ENCODE measurements at regions not wholly inside any gene's neighbourhood (a gene's known extent, or its start where the extent isn't known, plus 50 kb on each side); places are given as distances from the start of the nearest gene placed in this dataset.

- no peak overlapping the region for H3K27ac ChIP-seq
- H3K4me3 ChIP-seq: no peak overlapping the region
- intact Hi-C loops (cut with DNase I): no loop called here
- DNase-seq: no peak
- no peaks in the 10 kb centered on the region for H3K36me3 ChIP-seq (ENCODE audit: insufficient read depth in 1 of 2, low read depth in 1 of 2)
- no peak for TF ChIP-seq CTCF (IDR thresholded peaks at IDR 0.05)
- 30 to 38% (median 38%) methylated on average over 6 of the region's 6 CpGs for WGBS, 3 donors
- H3K27me3 ChIP-seq (ENCODE audit: insufficient read depth in 3 of 3, low read length in 2 of 3): no peaks in the 10 kb centered on the region
- ATAC-seq: no peak
- H3K9me3 ChIP-seq: no peaks in the 10 kb centered on the region
- H3K4me1 ChIP-seq: no peaks in the 10 kb centered on the region
Measured at GRCh38 chr2:48131539-48132270, 182.8 kb upstream of the FOXN2 start.

GRCh38 chr2:48132271-48132625 lies 182.2 kb upstream of the FOXN2 start:
- no peak overlapping the region for H3K27ac ChIP-seq

GRCh38 chr2:48134704-48135103 lies 179.8 kb upstream of the FOXN2 start:
- WGBS, 3 donors: 97 to 98% (median 97%) methylated on average over 1 of the region's 1 CpG
- no peak for DNase-seq
- H3K9me3 ChIP-seq: no peaks in the 10 kb centered on the region
- intact Hi-C loops (cut with DNase I): no loop called here
- no peaks in the 10 kb centered on the region for H3K36me3 ChIP-seq (ENCODE audit: insufficient read depth in 1 of 2, low read depth in 1 of 2)
- H3K4me1 ChIP-seq: no peaks in the 10 kb centered on the region
- H3K27ac ChIP-seq: no peak overlapping the region
- no peak for TF ChIP-seq CTCF (IDR thresholded peaks at IDR 0.05)
- H3K4me3 ChIP-seq: no peak overlapping the region
- no peak for ATAC-seq
- no peaks in the 10 kb centered on the region for H3K27me3 ChIP-seq (ENCODE audit: insufficient read depth in 3 of 3, low read length in 2 of 3)

More at GRCh38 chr2:48132271-48132625, 182.2 kb upstream of the FOXN2 start:
- H3K27me3 ChIP-seq (ENCODE audit: insufficient read depth in 3 of 3, low read length in 2 of 3): no peaks in the 10 kb centered on the region
- no peak for DNase-seq
- intact Hi-C loops (cut with DNase I): no loop called here
- H3K4me1 ChIP-seq: no peaks in the 10 kb centered on the region
- ATAC-seq: no peak
- H3K9me3 ChIP-seq: no peaks in the 10 kb centered on the region
- WGBS, 3 donors: 56 to 58% (median 56%) methylated on average over 7 of the region's 7 CpGs
- no peak overlapping the region for H3K4me3 ChIP-seq
- no peak for TF ChIP-seq CTCF (IDR thresholded peaks at IDR 0.05)
- no peaks in the 10 kb centered on the region for H3K36me3 ChIP-seq (ENCODE audit: insufficient read depth in 1 of 2, low read depth in 1 of 2)

- no peak for ATAC-seq
Measured at GRCh38 chr2:48135797-48136196, 178.7 kb upstream of the FOXN2 start.

More at GRCh38 chr2:48135797-48136196, 178.7 kb upstream of the FOXN2 start:
- WGBS, 3 donors: 90 to 96% (median 96%) methylated on average over 1 of the region's 1 CpG
- Histone ChIP-seq H3K27me3 (ENCODE audit: insufficient read depth in 3 of 3, low read length in 2 of 3) (no peaks in the 10 kb centered on the region), H3K36me3 (ENCODE audit: insufficient read depth in 1 of 2, low read depth in 1 of 2) (no peaks in the 10 kb centered on the region), H3K27ac (no peak overlapping the region), H3K4me3 (no peak overlapping the region), H3K4me1 (no peaks in the 10 kb centered on the region), H3K9me3 (no peaks in the 10 kb centered on the region)
- no peak for DNase-seq
- intact Hi-C loops (cut with DNase I): no loop called here
- no peak for TF ChIP-seq CTCF (IDR thresholded peaks at IDR 0.05)

Data from psoas muscle (tissue), 7 donors.